Transverse colon (tissue), 4 donors: ENCODE measurements at regions not wholly inside any gene's neighbourhood (a gene's known extent, or its start where the extent isn't known, plus 50 kb on each side); places are given as distances from the start of the nearest gene placed in this dataset.

Experiments
- DNase-seq: peaks from one replicate; pipeline ENCODE4 v3.0.0-alpha.2; 2019
- H3K27ac ChIP-seq, 4 donors: fragments of 200-600 bp; sonication (generic); 2 replicates each; pipeline ENCODE4 v1.5.1; 2016 to 2018; ENCODE audit warnings: inconsistent platforms in 4 of 4
- H3K27me3 ChIP-seq: fragments of 200-600 bp; sonication (generic); 2 replicates; pipeline ENCODE4 v1.5.1; 2017; ENCODE audit warnings: inconsistent platforms
- H3K36me3 ChIP-seq, 4 donors: fragments of 200-600 bp; sonication (generic); 2 replicates each; pipeline ENCODE4 v1.5.1; 2017 to 2019; ENCODE audit warnings: inconsistent platforms in 4 of 4
- H3K4me1 ChIP-seq, 4 donors: fragments of 200-600 bp; sonication (generic); 2 replicates each; pipeline ENCODE4 v1.5.1; 2017 to 2020; ENCODE audit warnings: inconsistent platforms in 4 of 4
- H3K4me3 ChIP-seq, 4 donors: fragments of 200-600 bp; sonication (generic); 1 replicate in 1 of 4; 2 replicates in 3 of 4; pipeline versions ENCODE4 v1.5.1 to v1.6.1; 2017 to 2019; ENCODE audit warnings: inconsistent platforms in 4 of 4
- H3K9me3 ChIP-seq, 2 donors: fragments of 200-600 bp; sonication (generic); 2 replicates each; pipeline ENCODE4 v1.5.1; 2017 to 2019; ENCODE audit warnings: inconsistent platforms in 2 of 2
- CTCF ChIP-seq, 5 experiments: fragments of 200-600 bp in 3 of 5; fragments of 450-650 bp in 2 of 5; sonication (generic) in 3 of 5; IDR thresholded peaks; 1 replicate in 2 of 5; 2 replicates in 3 of 5; pipeline ENCODE4 v1.5.1; 2016 to 2017; ENCODE audit warnings: antibody characterized with exemption in 5 of 5, inconsistent platforms in 3 of 5, mild to moderate bottlenecking in 2 of 5, moderate library complexity in 1 of 5
- EP300 ChIP-seq: sonication (generic); formaldehyde crosslinking; IDR thresholded peaks from one replicate; pipeline ENCODE4 v1.6.1; 2017; ENCODE audit warnings: antibody characterized with exemption, low read depth
- POLR2A ChIP-seq: fragments of 450-650 bp; IDR thresholded peaks from one replicate; pipeline ENCODE4 v1.6.1; 2016; ENCODE audit warnings: antibody characterized with exemption, mild to moderate bottlenecking, moderate library complexity
- POLR2AphosphoS5 ChIP-seq, 3 donors: sonication (generic); formaldehyde crosslinking; IDR thresholded peaks; one replicate each; pipeline ENCODE4 v1.6.1; 2016; ENCODE audit warnings: antibody characterized with exemption in 3 of 3
- WGBS, 2 donors: methylation state at CpG; one replicate each; pipeline ENCODE4 v1.1.5; 2018; ENCODE audit warnings: low coverage in 1 of 2; 5-methylcytosine and 5-hydroxymethylcytosine counted together
- in situ Hi-C, 4 donors: fragments of 200-750 bp; cut with MboI; loops; one replicate each; pipeline versions ENCODE4 v1.15.0 to v1.15.1; 2017; ENCODE audit warnings: low sequenced_read_pairs in 3 of 4, low pct_ligation_motif_present in 1 of 4, low pct_unique_long_range_greater_than_20kb in 1 of 4
- intact Hi-C: fragments of 100-400 bp; cut with DNase I; formaldehyde crosslinking; loops from one replicate; pipeline ENCODE4 v1.15.1; 2023; ENCODE audit warnings: low total_unique reads

DNA sequence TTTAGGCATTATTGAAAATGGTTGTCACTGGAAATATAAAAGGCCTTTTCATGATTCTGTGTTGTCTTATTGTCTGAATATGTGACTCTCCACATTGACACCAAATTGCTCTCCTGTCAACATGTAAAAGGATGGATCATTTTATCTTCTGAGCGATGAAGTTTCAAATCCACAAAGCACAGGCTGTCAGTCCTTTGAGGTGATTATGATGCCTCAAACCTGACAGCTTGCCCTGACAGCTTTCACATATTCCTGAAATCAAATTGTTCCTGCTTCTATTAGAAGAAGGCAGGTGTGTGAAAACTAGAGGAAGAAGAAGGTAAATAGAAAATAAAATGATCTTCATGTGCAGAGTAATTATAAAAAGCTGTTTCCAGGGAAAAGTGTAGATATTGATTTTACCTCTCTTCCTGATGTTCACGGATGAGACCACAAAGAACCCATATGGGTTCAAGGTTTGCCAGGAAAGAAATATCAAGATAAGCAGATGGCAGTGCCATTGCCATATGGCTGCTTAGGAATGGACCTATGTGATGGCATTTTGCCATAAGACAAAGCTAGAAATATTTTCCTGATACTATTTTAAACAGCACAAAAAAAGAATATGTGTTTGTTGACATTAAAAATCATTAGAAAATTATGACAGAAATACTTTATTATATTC is 1006.3 kb upstream of the AGA start:
- WGBS, 2 donors: 64 to 77% methylated on average over 2 of the region's 2 CpGs
- TF ChIP-seq EP300 (no peak), CTCF (IDR thresholded peaks at IDR 0.05) (no peak), POLR2AphosphoS5 (IDR thresholded peaks at IDR 0.05) (no peak), POLR2A (no peak)
- Histone ChIP-seq H3K4me1 (no peaks in the 10 kb centered on the region), H3K27ac (no peak overlapping the region), H3K9me3 (no peaks in the 10 kb centered on the region), H3K27me3 (no peaks in the 10 kb centered on the region), H3K36me3 (no peaks in the 10 kb centered on the region), H3K4me3 (no peak overlapping the region)
- in situ Hi-C loops (no loop called here), intact Hi-C loops (no loop called here)
- DNase-seq: no peak

GRCh38 chr4:178450614-178451013 is 1008.4 kb upstream of the AGA start:
- no peak overlapping the region for H3K4me3 ChIP-seq
- H3K27me3 ChIP-seq: no peaks in the 10 kb centered on the region
- intact Hi-C loops (no loop called here), in situ Hi-C loops (no loop called here)
- no peaks in the 10 kb centered on the region for H3K36me3 ChIP-seq
- 87 to 88% methylated on average over 3 of the region's 3 CpGs for WGBS, 2 donors
- no peak for DNase-seq
- H3K9me3 ChIP-seq: no peaks in the 10 kb centered on the region
- TF ChIP-seq POLR2AphosphoS5 (IDR thresholded peaks at IDR 0.05): no peak
- no peak for TF ChIP-seq EP300
- TF ChIP-seq POLR2A: no peak
- TF ChIP-seq CTCF (IDR thresholded peaks at IDR 0.05): no peak
- no peak overlapping the region for H3K27ac ChIP-seq
- H3K4me1 ChIP-seq: no peaks in the 10 kb centered on the region

DNA sequence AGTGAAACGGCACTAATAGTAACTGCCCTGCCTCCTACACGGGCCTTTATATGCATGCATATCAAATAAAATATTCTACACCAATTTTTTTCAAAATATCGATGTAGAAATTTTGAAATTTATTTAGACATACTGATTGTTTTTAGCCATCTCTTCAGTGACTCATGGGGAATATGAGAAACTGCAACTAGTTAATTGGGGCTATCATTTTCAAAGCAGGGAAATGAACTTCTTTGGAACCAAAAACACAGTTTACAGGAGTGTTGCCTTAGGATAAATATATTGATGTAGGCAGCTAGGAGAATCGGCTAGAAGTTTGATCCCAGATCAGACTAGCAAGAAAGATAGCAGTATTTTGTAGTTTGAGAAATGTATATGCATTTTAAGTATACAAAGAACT is 1010.8 kb upstream of the AGA start:
- TF ChIP-seq POLR2AphosphoS5 (IDR thresholded peaks at IDR 0.05): no peak
- no peak for TF ChIP-seq EP300
- no peak for TF ChIP-seq POLR2A
- no peak for TF ChIP-seq CTCF (IDR thresholded peaks at IDR 0.05)
- H3K4me3 ChIP-seq: no peak overlapping the region
- no peaks in the 10 kb centered on the region for H3K36me3 ChIP-seq
- no peak for DNase-seq
- intact Hi-C loops (no loop called here), in situ Hi-C loops (no loop called here)
- no peak overlapping the region for H3K27ac ChIP-seq
- no peaks in the 10 kb centered on the region for H3K4me1 ChIP-seq
- WGBS, 2 donors: 75 to 79% methylated on average over 4 of the region's 4 CpGs
- H3K27me3 ChIP-seq: no peaks in the 10 kb centered on the region
- H3K9me3 ChIP-seq: no peaks in the 10 kb centered on the region

DNA sequence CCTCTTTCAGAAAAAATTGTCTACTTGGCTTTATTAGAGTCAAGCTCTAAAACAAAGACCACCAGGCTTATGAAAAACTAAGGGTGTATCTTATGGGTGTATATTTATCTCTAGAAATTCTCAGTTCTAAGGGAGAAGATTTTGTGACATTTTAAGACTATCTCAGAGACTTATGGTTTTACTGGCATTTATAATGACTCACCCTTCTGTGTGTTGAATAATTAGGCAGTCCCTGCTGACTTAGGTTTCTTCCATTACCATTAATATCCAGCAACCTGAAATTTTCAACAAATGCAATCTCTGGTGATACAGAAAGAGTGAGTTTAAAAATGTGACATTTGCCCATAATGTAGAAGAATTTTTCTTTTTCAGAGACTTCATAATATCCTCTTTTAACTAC is 1015.0 kb upstream of the AGA start:
- no peak overlapping the region for H3K4me3 ChIP-seq
- no peak for DNase-seq
- TF ChIP-seq POLR2AphosphoS5 (IDR thresholded peaks at IDR 0.05) (no peak), CTCF (IDR thresholded peaks at IDR 0.05) (no peak), EP300 (no peak), POLR2A (no peak)
- in situ Hi-C loops (no loop called here), intact Hi-C loops (no loop called here)
- no peaks in the 10 kb centered on the region for H3K9me3 ChIP-seq
- H3K36me3 ChIP-seq: no peaks in the 10 kb centered on the region
- H3K4me1 ChIP-seq: no peaks in the 10 kb centered on the region
- H3K27me3 ChIP-seq: no peaks in the 10 kb centered on the region
- no peak overlapping the region for H3K27ac ChIP-seq
